ENCODE measurements at regions not wholly inside any gene's neighbourhood (a gene's known extent, or its start where the extent isn't known, plus 50 kb on each side); places are given as distances from the start of the nearest gene placed in this dataset.

GRCh38 chr10:129258283-129258923, 208.6 kb upstream of the MGMT start:
- TF ChIP-seq CTCF (IDR thresholded peaks at IDR 0.05) (no peak), EP300 (IDR thresholded peaks at IDR 0.05) (no peak)

All from ovary (tissue), 3 donors.